OCI-LY3 (cell line): ENCODE measurements at regions not wholly inside any gene's neighbourhood (a gene's known extent, or its start where the extent isn't known, plus 50 kb on each side); places are given as distances from the start of the nearest gene placed in this dataset.

Experiments used
- EZH2phosphoT487 ChIP-seq: fragments of 200-600 bp; shearing (Covaris generic); IDR thresholded peaks from 2 replicates; pipeline ENCODE4 v1.6.1; 2018; ENCODE audit warnings: antibody characterized with exemption, mixed run types, low read depth
- TF ChIP-seq, protein P1 (sequence below): fragments of 200-600, 300-600 bp; sonication (generic); IDR thresholded peaks from 2 replicates; pipeline ENCODE4 v1.5.1; 2014; ENCODE audit warnings: antibody characterized with exemption, low read length, low read depth

GRCh38 chr6:101231606-101232235 lies 161.8 kb upstream of the GRIK2 start:
- TF ChIP-seq, protein P1, sequence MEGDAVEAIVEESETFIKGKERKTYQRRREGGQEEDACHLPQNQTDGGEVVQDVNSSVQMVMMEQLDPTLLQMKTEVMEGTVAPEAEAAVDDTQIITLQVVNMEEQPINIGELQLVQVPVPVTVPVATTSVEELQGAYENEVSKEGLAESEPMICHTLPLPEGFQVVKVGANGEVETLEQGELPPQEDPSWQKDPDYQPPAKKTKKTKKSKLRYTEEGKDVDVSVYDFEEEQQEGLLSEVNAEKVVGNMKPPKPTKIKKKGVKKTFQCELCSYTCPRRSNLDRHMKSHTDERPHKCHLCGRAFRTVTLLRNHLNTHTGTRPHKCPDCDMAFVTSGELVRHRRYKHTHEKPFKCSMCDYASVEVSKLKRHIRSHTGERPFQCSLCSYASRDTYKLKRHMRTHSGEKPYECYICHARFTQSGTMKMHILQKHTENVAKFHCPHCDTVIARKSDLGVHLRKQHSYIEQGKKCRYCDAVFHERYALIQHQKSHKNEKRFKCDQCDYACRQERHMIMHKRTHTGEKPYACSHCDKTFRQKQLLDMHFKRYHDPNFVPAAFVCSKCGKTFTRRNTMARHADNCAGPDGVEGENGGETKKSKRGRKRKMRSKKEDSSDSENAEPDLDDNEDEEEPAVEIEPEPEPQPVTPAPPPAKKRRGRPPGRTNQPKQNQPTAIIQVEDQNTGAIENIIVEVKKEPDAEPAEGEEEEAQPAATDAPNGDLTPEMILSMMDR, result no peak
- no peak for TF ChIP-seq EZH2phosphoT487
